GM19328 (cell line): ENCODE measurements at regions not wholly inside any gene's neighbourhood (a gene's known extent, or its start where the extent isn't known, plus 50 kb on each side); places are given as distances from the start of the nearest gene placed in this dataset.
"Not testable (repeated sequence)": the region's sequence is repeated elsewhere in the genome, so short reads cannot be mapped to it uniquely, and the experiment has no call there.

ENCODE experiments used
- ATAC-seq: cut with Tn5 transposase; IDR thresholded peaks from one replicate; pipeline ENCODE4 v1.9.1; 2021; ENCODE audit warnings: mild to moderate bottlenecking, moderate library complexity; ENCODE audit not compliant: unreplicated experiment

- not testable (repeated sequence) for ATAC-seq
These were observed 168.5 kb downstream of the LAT start for GRCh38 chr16:29153307-29153706.

GRCh38 chr16:29152544-29153031 is 167.7 kb downstream of the LAT start:
- ATAC-seq, result not testable (repeated sequence)

- no peak for ATAC-seq
These were observed 166.5 kb downstream of the LAT start for GRCh38 chr16:29151317-29151716.

DNA sequence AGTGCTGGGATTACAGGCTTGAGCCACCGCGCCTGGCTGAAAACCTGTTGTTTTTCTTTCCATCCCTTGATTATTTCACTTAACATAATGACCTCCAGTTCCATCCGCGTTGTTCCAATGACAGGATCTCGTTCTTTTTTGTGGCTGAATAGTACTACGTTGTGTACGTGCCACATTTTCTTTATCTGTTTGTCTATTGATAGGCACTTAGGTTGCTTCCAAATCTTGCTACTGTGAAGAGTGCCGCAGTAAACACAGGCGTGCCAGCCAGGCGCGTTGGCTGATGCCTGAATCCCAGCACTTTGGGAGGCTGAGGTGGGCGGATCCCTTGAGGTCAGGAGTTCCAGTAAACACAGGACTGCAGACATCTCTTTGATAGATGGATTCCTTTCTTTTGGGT is 165.1 kb downstream of the LAT start:
- ATAC-seq, result not testable (repeated sequence)

DNA sequence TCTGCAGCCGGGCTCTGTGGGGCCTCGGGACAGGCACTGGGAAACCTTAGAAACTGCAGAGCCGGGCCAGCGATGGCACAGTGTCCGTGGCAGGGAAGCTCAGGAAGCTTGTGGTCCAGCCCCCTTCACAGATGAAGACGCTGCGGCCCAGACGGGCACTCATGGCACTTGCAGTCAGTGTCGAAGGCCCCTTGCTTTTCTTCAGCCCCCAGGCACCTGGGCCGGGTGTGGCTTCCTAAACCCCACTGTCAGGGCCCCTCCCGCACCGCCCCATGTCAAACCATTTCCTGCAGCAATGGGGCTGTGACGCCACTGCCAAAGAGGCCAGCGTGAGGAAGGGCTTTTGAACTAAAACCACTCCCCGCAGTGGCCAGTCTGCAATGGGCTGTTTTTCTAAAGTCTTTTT is 164.0 kb downstream of the LAT start:
- ATAC-seq, result no peak

DNA sequence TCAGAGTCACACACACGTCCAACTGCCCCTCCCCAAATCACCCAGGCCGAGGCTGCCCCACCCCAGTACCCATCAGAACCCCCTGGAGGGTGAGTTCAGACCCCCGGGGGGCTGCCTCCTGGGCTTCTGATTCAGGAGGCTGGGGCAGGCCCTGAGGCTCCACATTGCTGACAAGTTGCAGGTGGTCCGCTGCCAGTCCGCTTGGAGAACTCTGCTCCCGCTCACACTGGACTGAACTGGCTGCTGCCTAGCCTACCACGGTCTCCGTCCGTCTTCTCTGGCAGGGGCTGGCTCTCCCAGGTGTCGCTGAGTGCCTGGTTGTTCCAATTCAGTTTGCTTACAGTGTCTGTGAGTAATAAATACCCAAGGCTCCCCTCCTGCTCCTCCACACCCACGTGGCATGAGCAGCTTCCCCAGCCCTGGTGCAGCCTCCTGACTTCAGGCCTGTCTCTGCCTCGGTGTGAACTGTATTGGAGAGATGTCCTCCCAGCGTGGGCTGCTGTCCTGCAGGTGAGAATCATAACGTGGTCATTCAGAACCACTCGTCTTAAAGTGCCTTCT is 163.4 kb downstream of the LAT start:
- ATAC-seq, result no peak

DNA sequence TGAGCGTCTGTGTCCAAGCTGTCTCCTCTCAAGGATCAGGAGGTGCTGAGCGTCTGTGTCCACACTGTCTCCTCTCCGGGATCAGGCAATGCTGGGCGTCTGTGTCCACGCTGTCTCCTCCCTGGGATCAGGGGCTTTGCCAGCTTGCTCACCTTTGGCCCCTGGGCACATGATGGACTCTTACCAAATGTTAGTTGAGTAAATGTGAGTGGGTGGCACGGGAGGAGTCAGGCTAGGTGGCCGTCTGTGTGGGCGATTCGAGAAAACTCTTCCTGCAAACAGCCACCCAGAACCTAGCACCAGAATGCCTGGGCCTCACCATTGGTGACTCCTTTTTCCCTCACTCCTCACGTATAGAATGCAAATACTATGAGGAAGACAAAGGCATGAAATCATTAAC is 162.9 kb downstream of the LAT start:
- not testable (repeated sequence) for ATAC-seq

GRCh38 chr16:29146808-29147643 is 162.2 kb downstream of the LAT start:
- not testable (repeated sequence) for ATAC-seq

DNA sequence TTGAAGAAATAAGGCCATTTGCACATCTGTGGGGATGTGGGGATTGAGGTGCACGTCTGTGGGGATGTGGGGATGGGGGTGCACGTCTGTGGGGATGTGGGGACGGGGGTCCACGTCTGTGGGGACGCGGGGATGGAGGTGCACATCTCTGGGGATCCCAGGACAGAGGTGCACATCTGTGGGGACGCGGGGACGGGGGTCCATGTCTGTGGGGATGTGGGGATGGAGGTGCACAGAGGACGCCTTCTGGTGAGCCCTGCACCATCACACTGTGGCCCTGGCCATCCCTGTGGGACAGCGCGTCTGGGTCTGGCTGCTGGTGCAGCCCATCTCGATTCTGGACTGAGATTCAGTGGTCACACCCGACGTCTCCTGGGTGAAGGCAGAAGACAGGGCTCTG is 161.4 kb downstream of the LAT start:
- no peak for ATAC-seq

DNA sequence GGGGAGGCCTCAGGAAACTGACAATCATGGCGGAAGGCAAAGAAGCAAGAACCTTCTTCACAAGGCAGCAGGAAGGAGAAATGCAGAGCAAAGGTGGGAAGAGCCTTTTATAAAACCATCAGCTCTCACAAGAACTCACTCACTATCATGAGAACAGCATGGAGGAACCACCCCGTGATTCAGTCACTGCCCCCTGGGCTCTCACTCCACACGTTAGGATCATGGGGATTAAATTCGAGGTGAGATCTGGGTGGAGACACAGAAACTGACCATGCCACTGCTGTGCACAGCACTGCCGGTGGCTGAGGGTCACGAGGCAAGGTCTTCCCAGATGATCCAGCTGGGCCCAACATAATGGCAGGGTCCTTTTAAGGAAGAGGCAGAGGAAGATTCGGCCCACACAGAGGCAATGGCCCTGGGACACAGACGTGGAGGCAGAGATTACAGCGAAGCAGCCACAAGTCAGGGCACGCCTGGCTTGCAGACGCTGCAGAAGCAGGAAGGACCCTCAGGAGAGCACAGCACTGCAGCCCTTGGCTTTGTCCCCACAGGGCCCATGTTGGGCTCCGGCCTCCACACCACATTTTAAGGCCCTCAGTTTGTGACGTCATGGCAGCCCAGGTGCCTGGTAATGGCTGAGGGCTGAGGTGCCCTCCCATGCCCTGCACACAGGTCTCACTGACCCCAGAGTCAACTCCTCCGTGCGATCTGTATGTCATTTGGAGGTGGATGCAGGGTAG is 160.8 kb downstream of the LAT start:
- ATAC-seq, result not testable (repeated sequence)

GRCh38 chr16:29145086-29145485 is 160.2 kb downstream of the LAT start:
- ATAC-seq, result not testable (repeated sequence)

- not testable (repeated sequence) for ATAC-seq
These were observed 159.8 kb downstream of the LAT start for GRCh38 chr16:29144669-29145062.

DNA sequence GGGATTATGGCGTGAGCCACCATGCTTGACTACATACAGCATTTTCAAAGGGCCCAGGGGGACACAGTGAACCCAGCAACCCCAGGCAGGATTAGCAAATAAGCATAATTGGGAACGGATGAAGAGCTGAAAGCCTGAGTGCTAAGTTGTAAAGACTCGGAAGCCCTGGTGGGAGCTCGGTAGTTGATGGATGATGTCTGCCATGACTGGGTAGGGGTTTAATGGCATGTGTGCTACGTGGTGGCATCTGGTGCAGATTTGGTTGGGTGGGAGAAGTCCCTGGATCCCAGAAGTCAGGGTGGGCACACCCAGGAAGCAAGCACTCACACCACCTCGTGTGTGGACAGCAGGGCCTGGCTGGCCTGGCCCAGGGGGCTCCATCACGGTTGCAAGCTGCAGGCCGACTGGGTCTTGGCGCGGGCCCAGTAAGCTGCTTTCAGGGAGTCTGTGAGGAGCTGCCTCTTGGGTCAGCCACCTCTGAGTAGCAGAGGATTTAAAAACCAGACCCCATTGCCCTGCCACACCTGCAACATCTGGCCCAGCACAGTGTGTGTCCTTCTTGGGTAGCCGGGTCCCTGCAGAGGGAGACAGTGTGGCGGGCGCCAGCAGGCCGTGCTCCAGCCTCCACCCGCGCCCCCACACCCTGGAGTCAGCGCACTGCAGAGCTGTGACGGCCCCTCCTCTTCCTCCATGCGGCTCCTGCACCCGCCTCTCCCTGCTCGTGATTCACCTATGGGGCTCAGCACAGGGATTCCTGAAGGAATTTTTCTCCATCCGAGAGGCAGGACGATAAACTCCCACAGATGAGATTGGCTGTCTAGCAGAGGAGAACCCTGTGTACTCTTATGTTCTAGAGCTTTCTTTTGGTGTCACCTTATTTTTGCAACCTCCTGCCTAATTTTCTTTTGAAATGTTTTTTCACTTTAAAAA is 159.2 kb downstream of the LAT start:
- not testable (repeated sequence) for ATAC-seq

GRCh38 chr16:29142506-29142905 is 157.7 kb downstream of the LAT start:
- ATAC-seq, result not testable (repeated sequence)

DNA sequence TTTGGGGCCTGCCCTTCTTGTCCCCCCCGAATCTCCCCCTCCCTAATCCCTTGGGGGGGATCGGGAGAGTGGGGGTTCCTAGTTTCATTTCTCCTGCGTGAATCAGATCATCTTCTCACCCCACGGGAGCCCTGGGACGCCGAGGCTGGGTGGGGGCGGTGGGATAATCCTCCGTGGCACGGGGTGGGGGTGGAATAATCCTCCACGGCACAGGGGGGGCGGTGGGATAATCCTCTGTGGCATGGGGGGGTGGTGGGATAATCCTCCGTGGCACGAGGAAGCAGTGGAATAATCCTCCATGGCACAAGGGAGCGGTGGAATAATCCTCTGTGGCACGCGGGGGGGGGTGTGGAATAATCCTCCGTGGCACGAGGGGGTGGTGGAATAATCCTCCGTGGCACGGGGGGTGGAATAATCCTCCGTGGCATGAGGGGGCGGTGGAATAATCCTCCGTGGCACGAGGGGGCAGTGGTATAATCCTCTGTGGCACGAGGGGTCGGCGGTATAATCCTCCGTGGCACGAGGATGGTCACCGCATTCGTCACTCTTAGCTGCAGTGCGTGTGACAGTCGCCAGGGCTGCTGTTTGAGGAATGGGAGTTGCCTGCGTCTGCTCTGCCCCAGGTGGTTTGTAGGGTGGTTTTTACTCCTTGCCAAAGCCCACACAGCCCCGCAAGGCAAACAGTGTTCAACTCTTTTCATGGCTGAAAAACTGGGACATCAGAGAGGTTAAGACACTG is 156.9 kb downstream of the LAT start:
- no peak for ATAC-seq

- ATAC-seq, result not testable (repeated sequence)
These were observed 156.3 kb downstream of the LAT start for GRCh38 chr16:29141121-29141520.

DNA sequence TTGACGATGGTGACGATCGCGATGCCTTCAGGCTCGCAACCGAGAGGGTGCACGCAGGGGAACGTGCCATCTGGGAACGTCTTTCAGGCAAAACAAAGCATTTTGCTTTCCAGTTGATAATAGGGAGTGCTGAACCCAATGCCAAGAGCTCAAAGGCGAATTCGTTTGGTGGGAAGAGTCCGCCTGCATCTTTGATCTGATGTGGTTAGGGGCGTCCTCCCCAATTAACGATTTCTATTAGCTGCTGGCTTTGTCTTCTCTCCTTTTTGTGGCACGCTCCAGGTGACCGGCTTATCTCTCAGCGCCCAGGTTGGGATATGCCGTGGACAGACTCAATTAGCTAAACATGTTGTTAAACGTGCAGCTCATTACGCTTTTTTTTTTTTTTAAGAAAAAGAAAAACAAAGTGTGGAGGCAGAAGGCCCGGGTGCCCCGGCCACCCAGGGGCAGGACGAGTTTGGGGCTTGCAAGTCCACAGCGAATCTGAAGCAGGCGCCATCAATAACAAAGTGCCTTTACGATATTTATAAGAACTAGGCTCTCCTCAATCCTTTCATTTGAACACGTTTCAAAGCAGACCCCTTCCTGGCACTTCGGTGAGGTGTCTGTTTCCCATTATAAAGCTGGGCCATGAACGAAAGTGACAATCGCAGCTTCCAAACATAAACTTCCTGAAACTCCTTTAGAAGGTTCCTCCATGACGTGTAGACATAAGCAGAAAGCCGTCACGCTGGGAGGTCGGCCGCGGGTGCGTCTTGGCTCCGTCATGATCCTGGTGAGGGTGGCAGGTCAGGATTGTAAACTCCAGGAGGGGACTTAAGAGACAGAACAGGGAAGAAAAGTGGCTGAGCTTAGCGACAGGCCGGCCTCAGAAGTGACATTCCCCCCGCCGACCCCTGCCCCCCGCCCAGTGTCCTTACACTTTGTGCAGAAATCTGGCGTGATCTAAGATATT is 155.3 kb downstream of the LAT start:
- ATAC-seq, result not testable (repeated sequence)

GRCh38 chr16:29139261-29139802 is 154.5 kb downstream of the LAT start:
- no peak for ATAC-seq
